Superior temporal gyrus (tissue), 1 donor: ENCODE measurements at regions not wholly inside any gene's neighbourhood (a gene's known extent, or its start where the extent isn't known, plus 50 kb on each side); places are given as distances from the start of the nearest gene placed in this dataset.
"Not testable (repeated sequence)": the region's sequence is repeated elsewhere in the genome, so short reads cannot be mapped to it uniquely, and the experiment has no call there.

Experiments used
- DNase-seq: peaks from one replicate; pipeline ENCODE4 v3.0.0-alpha.2; 2016; ENCODE audit errors: extremely low spot score

- DNase-seq = peak; percentile 6
Measured at GRCh38 chrX:78822157-78822690, 74.7 kb downstream of the LPAR4 start.

GRCh38 chrX:78831523-78831922 lies 84.0 kb downstream of the LPAR4 start:
- no peak for DNase-seq

GRCh38 chrX:78838709-78839108 lies 91.2 kb downstream of the LPAR4 start:
- no peak for DNase-seq

DNA sequence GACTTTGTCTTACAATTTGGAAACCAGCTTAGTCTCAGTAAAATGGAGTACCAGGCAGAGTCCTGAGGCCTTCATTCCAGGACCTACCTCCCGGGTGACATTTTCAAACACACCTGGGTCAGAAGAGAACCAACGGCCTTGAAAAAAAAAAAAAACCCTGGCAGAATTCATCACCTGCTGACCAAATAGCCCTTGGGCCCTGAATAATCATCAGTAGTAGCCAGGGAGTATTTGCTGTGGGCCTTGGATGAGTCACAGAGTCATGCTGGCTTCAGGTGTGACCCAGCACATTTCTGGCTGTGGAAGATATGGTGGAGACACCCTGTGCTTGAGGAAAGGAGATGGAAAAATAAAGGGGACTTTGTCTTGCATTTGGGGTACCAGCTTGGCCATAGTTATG lies 92.2 kb downstream of the LPAR4 start:
- DNase-seq = no peak

DNA sequence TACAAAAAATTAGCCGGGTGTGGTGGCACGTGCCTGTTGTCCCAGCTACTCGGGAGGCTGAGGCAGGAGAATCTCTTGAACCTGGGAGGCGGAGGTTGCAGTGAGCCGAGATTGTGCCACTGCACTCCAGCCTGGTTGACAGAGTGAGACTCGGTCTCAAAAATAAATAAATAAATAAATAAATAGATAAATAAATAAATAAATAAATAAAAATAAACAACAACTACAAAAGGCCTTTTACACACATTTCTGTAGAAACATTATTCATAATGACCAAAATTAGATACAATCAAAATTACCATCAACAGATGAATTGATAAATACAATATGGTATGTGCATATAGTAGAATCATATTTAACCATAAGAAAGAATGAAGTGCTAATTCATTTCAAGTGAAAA lies 96.7 kb downstream of the LPAR4 start:
- DNase-seq = not testable (repeated sequence)

DNA sequence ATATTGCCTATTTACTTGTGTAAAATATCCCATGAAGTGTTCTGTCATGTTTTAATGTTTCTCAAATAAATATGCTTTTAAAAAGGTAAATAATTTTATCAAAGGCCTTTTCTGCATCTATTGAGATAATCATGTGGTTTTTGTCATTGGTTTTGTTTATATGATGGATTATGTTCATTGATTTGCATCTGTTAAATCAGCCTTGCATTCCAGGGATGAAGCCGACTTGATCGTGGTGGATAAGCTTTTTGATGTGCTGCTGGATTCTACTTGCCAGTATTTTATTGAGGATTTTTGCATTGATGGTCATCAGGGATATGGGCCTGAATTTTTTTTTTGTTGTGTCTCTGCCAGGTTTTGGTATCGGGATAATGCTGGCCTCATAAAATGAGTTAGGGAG lies 63.9 kb upstream of the P2RY10 start:
- DNase-seq = not testable (repeated sequence)

- DNase-seq = peak; percentile 5
Measured at GRCh38 chrX:78886550-78886949, 58.6 kb upstream of the P2RY10 start.
